ENCODE measurements at regions not wholly inside any gene's neighbourhood (a gene's known extent, or its start where the extent isn't known, plus 50 kb on each side); places are given as distances from the start of the nearest gene placed in this dataset.

DNA sequence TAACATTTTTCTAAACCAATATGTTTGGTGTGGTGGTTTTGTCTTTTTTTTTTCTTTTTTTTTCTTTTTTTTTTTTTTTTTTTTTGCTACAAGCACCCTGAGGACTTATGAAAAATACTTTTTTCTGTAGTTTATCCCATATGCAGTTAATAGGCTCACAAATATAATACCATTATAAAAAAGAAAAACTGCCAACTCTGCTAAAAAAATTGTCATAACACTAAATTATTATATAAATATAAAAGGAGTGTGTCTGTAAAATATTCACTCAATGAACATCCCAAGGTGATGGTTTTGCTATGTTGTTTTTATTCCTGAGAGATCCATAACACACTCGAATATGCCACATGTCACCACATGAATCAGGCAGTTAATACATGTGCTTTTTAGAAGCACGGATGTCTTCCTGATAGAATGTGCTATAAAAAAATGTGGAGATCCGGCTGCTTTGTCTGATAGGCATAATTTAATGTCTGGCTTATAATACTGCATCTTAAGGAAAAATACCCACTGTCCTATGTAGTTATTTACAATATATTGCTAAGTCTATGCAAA lies 110.7 kb upstream of the ZNF507 start:
- no peak for DNase-seq (ENCODE audit: low read depth)
- TF ChIP-seq, protein P1, sequence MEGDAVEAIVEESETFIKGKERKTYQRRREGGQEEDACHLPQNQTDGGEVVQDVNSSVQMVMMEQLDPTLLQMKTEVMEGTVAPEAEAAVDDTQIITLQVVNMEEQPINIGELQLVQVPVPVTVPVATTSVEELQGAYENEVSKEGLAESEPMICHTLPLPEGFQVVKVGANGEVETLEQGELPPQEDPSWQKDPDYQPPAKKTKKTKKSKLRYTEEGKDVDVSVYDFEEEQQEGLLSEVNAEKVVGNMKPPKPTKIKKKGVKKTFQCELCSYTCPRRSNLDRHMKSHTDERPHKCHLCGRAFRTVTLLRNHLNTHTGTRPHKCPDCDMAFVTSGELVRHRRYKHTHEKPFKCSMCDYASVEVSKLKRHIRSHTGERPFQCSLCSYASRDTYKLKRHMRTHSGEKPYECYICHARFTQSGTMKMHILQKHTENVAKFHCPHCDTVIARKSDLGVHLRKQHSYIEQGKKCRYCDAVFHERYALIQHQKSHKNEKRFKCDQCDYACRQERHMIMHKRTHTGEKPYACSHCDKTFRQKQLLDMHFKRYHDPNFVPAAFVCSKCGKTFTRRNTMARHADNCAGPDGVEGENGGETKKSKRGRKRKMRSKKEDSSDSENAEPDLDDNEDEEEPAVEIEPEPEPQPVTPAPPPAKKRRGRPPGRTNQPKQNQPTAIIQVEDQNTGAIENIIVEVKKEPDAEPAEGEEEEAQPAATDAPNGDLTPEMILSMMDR (conservative IDR thresholded peaks at IDR 0.05; ENCODE audit: control insufficient read depth, insufficient read depth, low read depth, low read length) = no peak

DNA sequence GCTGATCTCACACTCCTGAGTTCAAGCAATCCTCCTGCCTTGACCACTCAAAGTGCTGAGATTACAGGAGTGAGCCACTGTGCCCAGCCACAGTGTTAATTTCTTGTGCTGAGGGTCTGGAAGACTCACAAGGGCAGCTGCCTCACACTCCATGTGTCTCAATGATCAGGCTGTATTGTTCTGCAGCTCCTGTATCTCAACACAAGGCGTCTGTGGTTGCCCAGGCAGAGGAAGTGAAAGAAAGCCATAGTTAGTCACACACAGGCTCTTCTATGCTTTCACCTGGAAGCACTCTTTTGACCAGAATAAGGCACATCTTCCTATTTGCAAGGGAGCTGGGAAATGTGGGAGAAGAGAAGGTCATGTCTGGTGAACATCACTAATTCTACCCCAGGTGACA lies 107.3 kb upstream of the ZNF507 start:
- DNase-seq (ENCODE audit: low read depth) = no peak
- TF ChIP-seq, protein P1 (conservative IDR thresholded peaks at IDR 0.05; ENCODE audit: control insufficient read depth, insufficient read depth, low read depth, low read length) = no peak
- no peak overlapping the region for H3K4me3 ChIP-seq (ENCODE audit: control insufficient read depth, low read depth, low read length)

More for the DNA sequence above, 110.7 kb upstream of the ZNF507 start:
- no peak overlapping the region for H3K4me3 ChIP-seq (ENCODE audit: control insufficient read depth, low read depth, low read length)

DNA sequence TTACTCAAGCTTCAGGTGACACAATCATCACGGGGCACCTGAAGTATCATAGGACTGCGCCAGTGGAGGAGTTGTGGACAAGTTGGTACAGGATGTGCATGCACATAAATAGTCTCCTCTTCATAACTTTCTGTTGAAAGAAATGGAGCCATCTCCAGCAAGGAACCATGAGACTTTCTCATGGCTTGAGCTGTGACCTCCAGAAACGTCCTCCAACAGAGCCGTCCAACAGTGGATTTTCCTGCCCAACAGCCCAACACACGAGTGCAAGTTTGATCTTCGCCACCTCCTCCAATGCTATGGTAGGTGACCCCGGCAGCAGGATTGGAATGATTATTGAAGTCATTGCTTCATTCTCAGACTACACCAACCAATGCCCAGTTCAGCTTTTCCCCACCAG lies 105.1 kb upstream of the ZNF507 start:
- no peak for DNase-seq (ENCODE audit: low read depth)
- H3K4me3 ChIP-seq (ENCODE audit: control insufficient read depth, low read depth, low read length) = no peak overlapping the region

DNA sequence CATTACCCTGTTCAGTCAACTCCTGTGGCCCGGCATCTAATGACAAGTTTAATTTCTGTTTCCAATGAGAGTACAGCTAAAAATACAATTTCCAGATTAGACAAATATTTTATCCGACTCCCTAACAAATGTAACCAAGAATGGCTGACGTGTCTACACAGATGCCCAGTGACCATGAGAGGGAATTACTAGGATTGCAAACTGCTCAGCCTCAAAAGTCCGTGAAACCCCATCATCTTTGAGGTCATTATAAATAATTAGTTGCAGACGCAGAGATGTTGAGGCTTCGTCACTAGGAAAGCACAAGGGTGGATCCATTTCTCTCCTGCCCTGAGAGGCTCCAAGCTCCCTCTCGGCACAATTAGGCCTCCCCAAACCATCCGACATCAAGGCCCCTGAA lies 104.1 kb upstream of the ZNF507 start:
- TF ChIP-seq, protein P1 (conservative IDR thresholded peaks at IDR 0.05; ENCODE audit: control insufficient read depth, insufficient read depth, low read depth, low read length) = no peak
- no peak overlapping the region for H3K4me3 ChIP-seq (ENCODE audit: control insufficient read depth, low read depth, low read length)
- no peak for DNase-seq (ENCODE audit: low read depth)

More for the DNA sequence above, 105.1 kb upstream of the ZNF507 start:
- TF ChIP-seq, protein P1 (conservative IDR thresholded peaks at IDR 0.05; ENCODE audit: control insufficient read depth, insufficient read depth, low read depth, low read length) = no peak

DNA sequence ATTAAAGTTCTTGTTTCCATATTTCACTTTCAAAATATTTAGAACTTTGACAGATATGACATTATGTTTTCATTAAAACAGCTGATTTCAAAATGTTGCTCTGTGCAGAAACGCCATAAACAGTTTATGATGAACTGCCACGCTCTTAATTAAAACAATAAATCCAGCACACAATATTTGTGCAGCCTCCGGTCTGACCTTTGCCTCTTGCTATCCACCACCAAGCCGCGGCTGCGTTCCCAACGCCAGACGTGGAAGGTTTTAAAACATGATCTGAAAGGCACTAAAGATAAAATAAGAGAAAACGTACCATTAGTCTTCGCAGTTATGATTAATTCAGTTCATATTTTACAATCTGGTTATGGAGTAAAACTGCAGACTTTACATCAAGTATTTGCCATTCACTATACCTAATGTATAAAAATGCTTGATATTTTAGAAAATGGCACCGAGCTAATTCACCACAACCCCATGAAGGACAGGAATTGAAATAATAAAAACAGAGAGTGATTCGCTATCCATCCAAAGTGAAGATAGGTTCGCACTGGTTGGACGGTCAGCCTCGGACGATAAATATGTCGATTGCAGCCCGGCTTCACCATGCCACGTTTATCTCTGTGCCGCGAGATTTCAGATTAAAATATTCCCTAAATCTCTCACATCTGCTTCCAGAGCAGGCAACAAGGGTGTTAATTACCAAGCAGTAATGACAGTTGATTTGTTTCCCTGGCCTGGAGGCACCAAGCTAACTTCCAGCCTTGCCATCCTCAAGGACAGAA lies 103.3 kb upstream of the ZNF507 start:
- no peak overlapping the region for H3K4me3 ChIP-seq (ENCODE audit: control insufficient read depth, low read depth, low read length)
- no peak for DNase-seq (ENCODE audit: low read depth)
- TF ChIP-seq, protein P1 (conservative IDR thresholded peaks at IDR 0.05; ENCODE audit: control insufficient read depth, insufficient read depth, low read depth, low read length) = no peak

DNA sequence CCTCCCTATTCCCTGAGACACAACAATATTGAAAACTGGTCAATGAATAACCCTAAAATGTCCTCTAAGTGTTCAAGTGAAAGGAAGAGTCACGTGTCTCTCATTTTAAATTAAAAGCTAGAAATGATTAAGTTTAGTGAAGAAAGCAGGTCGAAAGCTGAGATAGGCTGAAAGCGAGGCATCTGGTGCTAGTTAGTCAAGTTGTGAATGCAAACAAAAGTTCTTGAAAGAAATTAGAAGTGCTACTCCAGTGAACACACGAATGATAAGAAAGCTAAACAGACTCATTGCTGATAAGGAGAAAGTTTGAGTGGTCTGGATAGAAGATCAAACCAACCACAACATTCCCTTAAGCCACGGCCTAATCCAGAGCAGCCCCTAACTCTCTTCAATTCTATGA lies 99.4 kb upstream of the ZNF507 start:
- no peak for DNase-seq (ENCODE audit: low read depth)
- H3K4me3 ChIP-seq (ENCODE audit: control insufficient read depth, low read depth, low read length) = no peak overlapping the region
- TF ChIP-seq, protein P1 (conservative IDR thresholded peaks at IDR 0.05; ENCODE audit: control insufficient read depth, insufficient read depth, low read depth, low read length) = no peak

Data from fibroblast of mammary gland (primary cell).